ENCODE measurements at regions not wholly inside any gene's neighbourhood (a gene's known extent, or its start where the extent isn't known, plus 50 kb on each side); places are given as distances from the start of the nearest gene placed in this dataset.
"Not testable (repeated sequence)": the region's sequence is repeated elsewhere in the genome, so short reads cannot be mapped to it uniquely, and the experiment has no call there.

DNA sequence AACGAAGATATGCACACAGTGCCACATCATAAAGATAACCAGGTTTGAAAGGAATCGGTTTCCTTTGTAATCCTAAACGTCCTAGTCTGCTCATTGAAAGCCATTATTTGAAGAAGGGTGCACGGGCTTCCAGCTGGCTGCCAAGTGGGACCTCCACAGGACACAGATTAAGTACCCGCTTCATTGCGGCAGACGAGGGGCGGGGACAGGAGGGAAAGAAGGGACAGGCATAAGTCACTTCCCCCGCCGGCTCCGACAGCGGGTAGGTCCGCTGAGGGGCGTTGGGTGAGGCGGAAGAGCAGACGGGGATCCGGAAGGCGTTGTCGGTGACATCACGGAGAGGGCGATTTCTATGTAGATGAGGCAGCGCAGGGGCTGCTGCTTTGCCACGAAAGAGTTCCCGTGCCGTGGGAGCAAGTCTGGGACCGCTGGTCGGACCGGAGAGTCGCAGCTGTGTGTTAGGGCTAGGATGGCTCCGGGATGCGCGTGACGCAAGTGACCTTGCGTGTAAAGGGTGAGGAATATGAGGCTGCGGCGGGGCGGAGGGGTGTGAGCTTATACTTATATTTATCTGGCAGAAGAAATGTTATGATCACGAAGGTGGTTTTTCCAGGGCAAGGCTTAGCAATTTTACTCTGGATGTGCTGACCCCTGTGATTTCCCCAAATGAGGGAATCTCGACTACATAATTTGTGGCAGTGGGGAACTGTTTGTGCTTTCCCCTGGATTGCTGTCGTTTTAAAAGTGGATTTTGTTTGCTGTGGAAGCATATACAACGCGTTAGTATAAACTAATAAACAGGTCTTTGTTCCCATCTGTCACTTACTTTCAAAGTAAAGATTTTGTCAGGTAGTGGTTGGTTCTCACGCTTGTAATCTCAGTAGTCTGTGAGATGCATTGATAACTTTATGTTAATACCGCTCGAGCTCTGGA, 80.7 kb downstream of the PPIAL4G start:
- H3K4me3 ChIP-seq (ENCODE audit: low read length): peak overlapping the region; percentile 2
- not testable (repeated sequence) for H3K27me3 ChIP-seq (ENCODE audit: control insufficient read depth, insufficient read depth, low read length)

DNA sequence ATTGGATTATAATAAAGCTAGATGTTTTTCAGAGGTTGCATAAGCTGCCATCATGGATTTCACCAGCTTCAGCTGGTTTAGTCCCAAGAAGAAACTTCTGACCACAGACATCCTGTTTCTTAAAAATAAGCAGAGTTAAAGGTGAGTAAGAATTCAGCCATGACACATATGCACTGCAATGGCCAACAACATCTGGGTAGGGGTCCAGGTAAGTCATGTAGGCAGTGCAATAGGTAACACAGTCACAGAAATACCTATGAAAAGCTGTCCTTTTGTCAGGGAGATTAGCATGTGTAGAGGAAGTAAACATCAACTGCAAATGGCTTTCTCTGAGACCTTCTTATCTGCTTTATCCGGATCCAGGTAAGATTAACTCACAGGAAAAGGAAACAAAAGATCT, 85.6 kb downstream of the PPIAL4G start:
- H3K27me3 ChIP-seq (ENCODE audit: control insufficient read depth, insufficient read depth, low read length); H3K4me1 ChIP-seq (ENCODE audit: control insufficient read depth, insufficient read depth, low read length); H3K4me3 ChIP-seq (ENCODE audit: low read length); H3K9ac ChIP-seq (ENCODE audit: low read length); H3K9me3 ChIP-seq (ENCODE audit: control insufficient read depth, low read length); H3K36me3 ChIP-seq (ENCODE audit: control insufficient read depth, insufficient read depth, low read length): not testable (repeated sequence)

More for the DNA sequence above, 80.7 kb downstream of the PPIAL4G start:
- H3K36me3 ChIP-seq (ENCODE audit: control insufficient read depth, insufficient read depth, low read length); H3K4me1 ChIP-seq (ENCODE audit: control insufficient read depth, insufficient read depth, low read length); H3K9me3 ChIP-seq (ENCODE audit: control insufficient read depth, low read length): not testable (repeated sequence)
- peak overlapping the region; percentile 74 for H3K9ac ChIP-seq (ENCODE audit: low read length)

DNA sequence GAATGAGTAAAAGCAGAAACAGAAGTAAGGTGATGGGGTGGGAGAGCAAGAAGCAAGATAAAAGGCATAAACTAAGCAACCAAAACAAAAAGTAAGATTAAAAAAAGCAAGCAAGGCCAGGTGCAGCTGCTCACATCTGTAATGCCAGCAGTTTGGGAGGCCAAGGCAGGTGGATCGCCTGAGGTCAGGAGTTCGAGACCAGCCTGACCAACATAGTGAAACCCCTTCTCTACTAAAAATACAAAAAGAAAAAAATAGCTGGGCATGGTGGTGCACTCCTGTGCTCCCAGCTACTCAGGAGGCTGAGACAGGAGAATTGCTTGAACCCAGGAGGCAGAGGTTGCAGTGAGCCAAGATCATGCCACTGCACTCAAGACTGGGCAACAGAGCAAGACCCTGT, 90.6 kb downstream of the PPIAL4G start:
- not testable (repeated sequence) for H3K9me3 ChIP-seq (ENCODE audit: control insufficient read depth, low read length); H3K9ac ChIP-seq (ENCODE audit: low read length); H3K27me3 ChIP-seq (ENCODE audit: control insufficient read depth, insufficient read depth, low read length); H3K36me3 ChIP-seq (ENCODE audit: control insufficient read depth, insufficient read depth, low read length); H3K4me3 ChIP-seq (ENCODE audit: low read length); H3K4me1 ChIP-seq (ENCODE audit: control insufficient read depth, insufficient read depth, low read length)

DNA sequence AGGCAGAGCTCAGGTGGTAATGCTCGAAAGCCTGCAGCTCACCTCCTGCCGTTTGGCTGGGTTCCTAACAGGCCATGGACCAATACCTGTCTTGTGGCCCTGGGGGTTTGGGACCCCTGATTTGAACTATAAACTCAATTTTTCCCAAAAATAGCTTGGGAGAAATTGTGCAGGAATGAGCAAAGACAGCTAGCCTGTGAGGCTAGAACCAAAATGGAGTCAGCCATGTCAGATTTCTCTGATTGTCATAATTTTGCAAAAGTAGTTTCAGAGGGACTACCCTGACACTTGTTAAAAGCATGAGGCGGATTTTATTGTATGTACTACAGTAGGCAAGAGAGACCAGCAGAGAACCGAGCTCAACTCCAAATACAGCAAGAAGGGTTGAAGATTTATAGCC, 91.8 kb downstream of the PPIAL4G start:
- H3K4me1 ChIP-seq (ENCODE audit: control insufficient read depth, insufficient read depth, low read length); H3K4me3 ChIP-seq (ENCODE audit: low read length); H3K9me3 ChIP-seq (ENCODE audit: control insufficient read depth, low read length); H3K9ac ChIP-seq (ENCODE audit: low read length); H3K27me3 ChIP-seq (ENCODE audit: control insufficient read depth, insufficient read depth, low read length); H3K36me3 ChIP-seq (ENCODE audit: control insufficient read depth, insufficient read depth, low read length): not testable (repeated sequence)

DNA sequence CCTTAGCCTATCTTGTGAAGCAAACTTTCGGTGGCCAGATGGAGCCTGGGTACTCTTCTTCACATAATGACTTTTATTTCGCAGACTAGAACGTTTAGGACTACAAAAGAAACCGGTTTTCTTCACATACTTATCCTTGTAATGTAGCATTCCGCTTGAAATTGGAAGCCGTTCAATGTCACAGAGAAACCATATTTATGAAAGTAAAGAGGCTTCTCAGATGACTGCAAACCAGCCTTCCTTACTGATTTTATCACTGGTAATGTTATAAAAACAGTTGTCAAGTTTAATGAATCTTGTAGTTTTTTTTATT, 94.1 kb downstream of the PPIAL4G start:
- Histone ChIP-seq H3K9me3 (ENCODE audit: control insufficient read depth, low read length) (no peaks in the 10 kb centered on the region), H3K4me1 (ENCODE audit: control insufficient read depth, insufficient read depth, low read length) (peaks cover 6% of the 10 kb centered on the region), H3K4me3 (ENCODE audit: low read length) (peak overlapping the region; percentile 42), H3K9ac (ENCODE audit: low read length) (peak overlapping the region; percentile 56), H3K27me3 (ENCODE audit: control insufficient read depth, insufficient read depth, low read length) (no peaks in the 10 kb centered on the region), H3K36me3 (ENCODE audit: control insufficient read depth, insufficient read depth, low read length) (no peaks in the 10 kb centered on the region)

DNA sequence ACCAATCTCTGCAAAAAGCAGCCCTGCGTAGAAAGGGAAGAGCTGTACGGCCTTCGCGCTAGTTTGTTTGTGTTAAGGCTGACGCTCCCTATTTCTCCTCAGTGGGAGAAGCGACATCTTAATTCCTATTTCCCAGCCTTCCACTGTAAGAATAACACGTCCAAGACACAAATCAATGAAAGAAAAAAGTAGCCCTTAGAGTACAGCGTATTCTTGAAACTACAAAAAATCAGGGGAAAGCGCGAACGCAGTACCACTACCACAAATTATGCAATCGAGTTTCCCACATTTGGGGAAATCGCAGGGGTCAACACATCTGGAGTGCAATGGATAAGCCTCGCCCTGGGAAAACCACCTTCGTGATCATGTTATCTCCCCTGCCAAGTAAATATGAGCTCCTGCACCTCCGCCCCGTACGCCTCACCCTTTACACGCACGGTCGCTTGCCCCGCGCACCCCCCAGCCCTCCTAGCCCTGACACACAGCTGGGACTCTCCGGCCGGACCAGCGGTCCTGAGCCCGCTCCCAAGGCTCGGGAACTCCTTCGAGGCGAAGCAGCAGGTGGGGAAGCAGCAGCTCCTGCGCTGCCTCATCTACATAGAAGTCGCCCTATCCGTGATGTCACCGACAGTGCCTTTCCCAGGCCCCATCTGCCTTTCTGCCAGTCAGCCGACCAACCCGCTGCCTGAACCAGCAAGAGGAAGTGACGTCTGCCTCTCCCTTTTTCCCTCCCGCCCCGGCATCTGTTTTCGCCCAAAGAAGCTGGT, 94.7 kb downstream of the PPIAL4G start:
- Histone ChIP-seq H3K36me3 (ENCODE audit: control insufficient read depth, insufficient read depth, low read length) (no peaks in the 10 kb centered on the region), H3K9me3 (ENCODE audit: control insufficient read depth, low read length) (no peaks in the 10 kb centered on the region), H3K9ac (ENCODE audit: low read length) (peak overlapping the region; percentile 56), H3K4me1 (ENCODE audit: control insufficient read depth, insufficient read depth, low read length) (peaks cover 6% of the 10 kb centered on the region), H3K27me3 (ENCODE audit: control insufficient read depth, insufficient read depth, low read length) (no peaks in the 10 kb centered on the region), H3K4me3 (ENCODE audit: low read length) (peak overlapping the region; percentile 42)

DNA sequence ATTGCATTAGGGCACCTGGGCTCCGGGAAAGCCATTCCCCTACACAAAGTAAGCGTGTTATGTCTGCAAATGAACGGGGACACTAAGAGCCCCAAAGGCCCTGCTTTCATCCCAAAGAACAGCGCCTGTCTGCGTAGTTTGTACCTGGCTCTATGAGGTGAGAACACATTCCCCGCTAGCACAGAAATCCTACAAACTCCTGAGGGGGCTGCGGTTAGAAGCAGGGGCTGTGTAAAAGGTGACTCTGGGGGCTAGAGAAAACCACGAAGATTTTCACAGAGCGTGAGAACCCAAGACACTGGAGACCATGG, 95.2 kb downstream of the PPIAL4G start:
- H3K9me3 ChIP-seq (ENCODE audit: control insufficient read depth, low read length); H3K4me1 ChIP-seq (ENCODE audit: control insufficient read depth, insufficient read depth, low read length); H3K36me3 ChIP-seq (ENCODE audit: control insufficient read depth, insufficient read depth, low read length); H3K27me3 ChIP-seq (ENCODE audit: control insufficient read depth, insufficient read depth, low read length): not testable (repeated sequence)
- H3K4me3 ChIP-seq (ENCODE audit: low read length): peak overlapping the region; percentile 42
- H3K9ac ChIP-seq (ENCODE audit: low read length): peak overlapping the region; percentile 56

DNA sequence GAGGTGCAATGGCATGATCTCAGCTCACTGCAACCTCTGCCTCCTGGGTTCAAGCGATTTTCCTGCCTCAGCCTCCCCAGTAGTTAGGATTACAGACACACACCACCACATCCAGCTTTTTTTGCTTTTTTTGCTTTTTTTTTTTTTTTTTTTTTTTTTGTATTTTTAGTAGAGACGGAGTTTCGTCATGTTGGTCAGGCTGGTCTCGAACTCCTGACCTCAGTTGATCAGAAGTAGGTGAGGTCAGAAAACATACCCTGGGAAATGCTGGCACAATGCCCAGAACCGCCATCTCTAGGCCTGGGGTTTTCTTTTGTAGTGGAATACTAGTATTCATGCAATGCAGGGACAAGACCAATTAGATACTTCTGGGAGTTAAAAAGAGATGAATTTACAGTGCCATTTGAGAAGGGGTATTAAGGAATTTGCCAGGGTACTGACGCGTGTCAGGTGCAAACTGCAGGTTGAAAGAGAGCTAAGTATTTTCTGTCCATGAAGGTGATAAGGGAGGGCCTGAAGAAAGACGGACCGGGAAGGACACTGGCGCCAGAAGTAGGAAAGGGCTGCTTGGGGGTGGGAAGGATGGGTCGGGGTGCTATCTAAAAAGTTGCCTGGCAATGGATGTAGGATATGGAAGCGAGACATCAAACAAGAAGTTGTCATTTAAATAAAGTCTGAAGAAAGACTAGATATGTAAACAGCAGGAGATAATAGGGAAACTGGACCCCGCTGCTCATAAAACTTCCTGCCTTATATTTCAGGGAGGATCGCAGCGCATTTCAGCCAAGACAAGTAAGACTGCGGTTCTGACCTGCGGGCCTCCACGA, 95.8 kb downstream of the PPIAL4G start:
- not testable (repeated sequence) for H3K4me3 ChIP-seq (ENCODE audit: low read length)

DNA sequence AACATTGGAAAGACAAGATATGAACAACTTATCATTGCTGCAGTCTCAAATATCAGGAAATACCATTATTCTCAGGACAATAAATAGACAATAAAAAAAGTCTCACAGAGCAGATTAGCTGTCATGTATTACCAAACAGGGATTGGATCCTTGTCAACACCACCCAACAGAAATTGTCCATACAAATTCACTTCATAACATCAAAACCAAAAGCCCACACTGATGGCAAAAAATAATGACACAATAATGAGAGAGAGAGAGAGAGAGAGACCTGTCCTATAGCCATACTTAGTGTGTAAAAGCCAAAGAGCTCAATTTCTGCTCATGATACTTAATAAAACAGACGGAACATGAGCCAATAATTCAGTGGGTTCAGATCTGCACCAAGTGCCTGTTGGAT, 96.5 kb downstream of the PPIAL4G start:
- Histone ChIP-seq H3K4me3 (ENCODE audit: low read length) (no peak overlapping the region), H3K9me3 (ENCODE audit: control insufficient read depth, low read length) (no peaks in the 10 kb centered on the region), H3K27me3 (ENCODE audit: control insufficient read depth, insufficient read depth, low read length) (no peaks in the 10 kb centered on the region), H3K9ac (ENCODE audit: low read length) (no peak overlapping the region), H3K36me3 (ENCODE audit: control insufficient read depth, insufficient read depth, low read length) (no peaks in the 10 kb centered on the region), H3K4me1 (ENCODE audit: control insufficient read depth, insufficient read depth, low read length) (peaks cover 6% of the 10 kb centered on the region)

More for the DNA sequence above, 95.8 kb downstream of the PPIAL4G start:
- H3K36me3 ChIP-seq (ENCODE audit: control insufficient read depth, insufficient read depth, low read length); H3K27me3 ChIP-seq (ENCODE audit: control insufficient read depth, insufficient read depth, low read length); H3K9me3 ChIP-seq (ENCODE audit: control insufficient read depth, low read length); H3K4me1 ChIP-seq (ENCODE audit: control insufficient read depth, insufficient read depth, low read length); H3K9ac ChIP-seq (ENCODE audit: low read length): not testable (repeated sequence)

DNA sequence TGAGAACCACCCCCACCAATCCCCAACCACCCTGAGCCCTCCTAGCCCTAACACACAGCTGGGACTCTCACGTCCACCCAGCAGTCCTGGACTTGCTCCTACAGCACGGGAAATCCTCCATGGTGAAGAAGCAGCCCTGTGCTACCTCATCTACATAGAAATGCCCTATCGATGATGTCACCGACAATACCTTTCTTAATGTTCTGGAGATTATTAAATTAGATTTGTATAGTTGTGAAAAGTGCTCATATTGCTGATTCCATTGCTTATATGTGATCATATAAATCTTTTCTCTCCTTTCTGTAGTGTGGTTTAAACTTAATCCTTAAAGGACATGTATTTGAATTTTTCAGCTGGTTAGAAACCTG, 97.1 kb downstream of the PPIAL4G start:
- H3K9ac ChIP-seq (ENCODE audit: low read length); H3K9me3 ChIP-seq (ENCODE audit: control insufficient read depth, low read length); H3K4me3 ChIP-seq (ENCODE audit: low read length); H3K27me3 ChIP-seq (ENCODE audit: control insufficient read depth, insufficient read depth, low read length); H3K36me3 ChIP-seq (ENCODE audit: control insufficient read depth, insufficient read depth, low read length); H3K4me1 ChIP-seq (ENCODE audit: control insufficient read depth, insufficient read depth, low read length): not testable (repeated sequence)

DNA sequence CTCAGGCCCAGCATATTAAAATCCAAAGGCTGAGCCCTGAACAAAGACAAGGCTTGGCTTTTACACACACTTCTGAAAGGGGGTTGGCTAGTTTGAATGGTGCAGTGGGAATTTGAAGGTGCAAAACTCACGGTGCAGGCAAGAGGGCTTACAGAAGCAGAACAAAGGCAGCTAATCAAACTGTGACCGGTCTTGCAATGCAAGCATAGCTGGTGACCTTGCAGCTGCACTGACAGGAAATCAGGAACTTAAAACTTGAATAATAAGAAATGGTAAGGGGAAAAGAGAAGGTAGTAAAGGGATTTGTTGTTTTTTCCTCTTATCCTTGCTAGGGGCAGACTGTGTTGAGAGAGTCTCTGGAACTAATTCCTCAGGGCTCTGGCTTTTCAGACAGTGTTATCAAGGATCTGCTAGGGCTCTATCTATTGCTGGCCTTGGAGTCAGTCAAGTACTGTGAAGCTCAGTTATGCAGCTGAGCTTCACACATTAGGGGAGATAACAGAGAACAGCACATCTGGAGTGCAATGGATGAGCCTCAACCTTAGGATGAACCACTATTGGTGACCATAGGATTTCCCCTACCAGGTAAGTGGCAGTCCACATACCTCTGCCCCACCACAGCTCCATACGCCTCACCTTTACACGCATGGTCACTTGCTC, 97.6 kb downstream of the PPIAL4G start:
- Histone ChIP-seq H3K9me3 (ENCODE audit: control insufficient read depth, low read length) (no peaks in the 10 kb centered on the region), H3K9ac (ENCODE audit: low read length) (no peak overlapping the region), H3K27me3 (ENCODE audit: control insufficient read depth, insufficient read depth, low read length) (no peaks in the 10 kb centered on the region), H3K36me3 (ENCODE audit: control insufficient read depth, insufficient read depth, low read length) (no peaks in the 10 kb centered on the region), H3K4me1 (ENCODE audit: control insufficient read depth, insufficient read depth, low read length) (peaks cover 6% of the 10 kb centered on the region), H3K4me3 (ENCODE audit: low read length) (no peak overlapping the region)

DNA sequence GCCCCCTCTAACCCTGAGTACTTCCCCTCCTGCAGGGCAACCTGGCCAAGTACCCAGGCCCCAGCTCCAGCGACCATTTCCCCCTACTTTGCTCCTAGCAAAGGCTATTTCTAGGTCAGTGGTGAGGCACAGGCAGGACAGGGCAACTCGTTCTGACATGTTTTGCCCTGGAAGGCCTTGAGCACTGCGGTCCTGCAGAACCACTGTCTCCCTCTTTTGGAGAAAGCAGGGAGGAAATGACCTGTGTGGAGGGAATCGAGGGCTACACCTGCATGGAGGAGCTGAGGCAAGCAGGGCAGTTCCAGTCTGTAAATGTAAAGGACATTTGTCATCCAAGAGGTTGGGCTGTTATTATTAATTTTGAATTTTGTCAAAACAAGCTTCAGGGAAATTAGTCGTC, 99.1 kb downstream of the PPIAL4G start:
- Histone ChIP-seq H3K9me3 (ENCODE audit: control insufficient read depth, low read length) (no peaks in the 10 kb centered on the region), H3K27me3 (ENCODE audit: control insufficient read depth, insufficient read depth, low read length) (peaks cover 4% of the 10 kb centered on the region), H3K4me1 (ENCODE audit: control insufficient read depth, insufficient read depth, low read length) (peaks cover 6% of the 10 kb centered on the region), H3K36me3 (ENCODE audit: control insufficient read depth, insufficient read depth, low read length) (no peaks in the 10 kb centered on the region), H3K4me3 (ENCODE audit: low read length) (no peak overlapping the region), H3K9ac (ENCODE audit: low read length) (no peak overlapping the region)

Measured in mucosa of stomach (tissue), 1 donor.